SK-N-SH (cell line): ENCODE measurements at regions not wholly inside any gene's neighbourhood (a gene's known extent, or its start where the extent isn't known, plus 50 kb on each side); places are given as distances from the start of the nearest gene placed in this dataset.

Source experiments
- CTCF ChIA-PET: fragments of 300-600, 350-600 bp; formaldehyde crosslinking; extraction: SDS; loops from one replicate; lab custom pipeline; 2021; lab: Yijun Ruan, JAX
- POLR2A ChIA-PET: fragments of 350-600 bp; sonication (Branson Sonifier 250); formaldehyde crosslinking; extraction: SDS; loops from one replicate; lab custom pipeline; 2020; ENCODE audit warnings: antibody characterized with exemption, inconsistent platforms; lab: Yijun Ruan, JAX
- DNase-seq: peaks from one replicate; pipeline ENCODE4 v3.0.0; 2012
- H2AFZ ChIP-seq: fragments of 200-600 bp; sonication (generic); 2 replicates; pipeline ENCODE4 v1.8.1; 2016; ENCODE audit warnings: antibody characterized with exemption, mild to moderate bottlenecking, low read depth
- H3F3A ChIP-seq: fragments of 200-600 bp; sonication (generic); replicated peaks from 2 replicates; pipeline ENCODE3; 2016; ENCODE audit warnings: antibody characterized with exemption, mild to moderate bottlenecking; ENCODE audit not compliant: insufficient read depth
- H3K27ac ChIP-seq, 2 experiments: fragments of 200-500 bp in 1 of 2; fragments of 200-600 bp in 1 of 2; sonication (Bioruptor generic) in 1 of 2; sonication (generic), shearing (Covaris generic) in 1 of 2; 2 replicates each; pipeline versions ENCODE4 v1.5.1 to v1.6.1; 2014 to 2016; ENCODE audit warnings: low read depth in 2 of 2, inconsistent platforms in 1 of 2, low read length in 1 of 2, mild to moderate bottlenecking in 1 of 2, mixed read lengths in 1 of 2
- H3K27me3 ChIP-seq: fragments of 200-600 bp; sonication (generic), shearing (Covaris generic); 2 replicates; pipeline ENCODE4 v1.6.1; 2016; ENCODE audit warnings: mixed run types; ENCODE audit not compliant: insufficient read depth
- H3K36me3 ChIP-seq, 2 experiments: fragments of 200-500 bp in 1 of 2; fragments of 200-600 bp in 1 of 2; sonication (Bioruptor generic) in 1 of 2; sonication (generic) in 1 of 2; replicated peaks in 1 of 2; 2 replicates each; pipeline versions ENCODE3 to v1.5.1; 2014 to 2016; ENCODE audit warnings: low read length in 1 of 2, mild to moderate bottlenecking in 1 of 2; ENCODE audit not compliant: insufficient read depth in 2 of 2, control insufficient read depth in 1 of 2
- H3K4me1 ChIP-seq, 2 experiments: fragments of 200-500 bp in 1 of 2; fragments of 200-600 bp in 1 of 2; sonication (Bioruptor generic) in 1 of 2; sonication (generic), shearing (Covaris generic) in 1 of 2; 2 replicates each; pipeline versions ENCODE4 v1.5.1 to v1.6.1; 2014 to 2016; ENCODE audit warnings: low read depth in 1 of 2, low read length in 1 of 2, mixed run types in 1 of 2; ENCODE audit not compliant: insufficient read depth in 2 of 2, control insufficient read depth in 1 of 2
- H3K4me2 ChIP-seq: fragments of 200-600 bp; sonication (generic), shearing (Covaris generic); 2 replicates; pipeline ENCODE4 v1.6.1; 2017; ENCODE audit warnings: mixed run types
- H3K4me3 ChIP-seq, 2 experiments: fragments of 200-500 bp in 1 of 2; fragments of 200-600 bp in 1 of 2; sonication (Bioruptor generic) in 1 of 2; sonication (generic), shearing (Covaris generic) in 1 of 2; 2 replicates each; pipeline versions ENCODE4 v1.5.1 to v1.8.1; 2014 to 2016; ENCODE audit warnings: low read depth in 2 of 2, inconsistent platforms in 1 of 2, low read length in 1 of 2, mild to moderate bottlenecking in 1 of 2, mixed read lengths in 1 of 2, moderate library complexity in 1 of 2
- H3K79me2 ChIP-seq: fragments of 200-600 bp; sonication (generic); 2 replicates; pipeline ENCODE4 v1.8.1; 2017; ENCODE audit warnings: mild to moderate bottlenecking; ENCODE audit not compliant: insufficient read depth
- H3K9ac ChIP-seq: fragments of 200-600 bp; sonication (generic); 2 replicates; pipeline ENCODE4 v1.6.1; 2017; ENCODE audit warnings: mixed run types
- H3K9me2 ChIP-seq: fragments of 200-600 bp; sonication (generic); 2 replicates; pipeline ENCODE4 v1.6.1; 2017; ENCODE audit warnings: mixed run types
- H3K9me3 ChIP-seq: fragments of 200-600 bp; sonication (generic); 2 replicates; pipeline ENCODE4 v1.6.1; 2017; ENCODE audit warnings: mixed run types, mild to moderate bottlenecking, moderate library complexity
- H4K20me1 ChIP-seq: fragments of 200-600 bp; sonication (generic); 2 replicates; pipeline ENCODE4 v1.6.1; 2017; ENCODE audit warnings: mild to moderate bottlenecking, mixed run types; ENCODE audit not compliant: insufficient read depth
- CHD2 ChIP-seq: fragments of 150-350 bp; IDR thresholded peaks from 2 replicates; pipeline ENCODE4 v1.6.1; 2018; ENCODE audit warnings: low read length; ENCODE audit not compliant: partially characterized antibody
- ELF1 ChIP-seq: IDR thresholded peaks from 2 replicates; pipeline ENCODE4 v1.4.0; 2012
- EZH2phosphoT487 ChIP-seq: fragments of 200-600 bp; sonication (generic); IDR thresholded peaks from 2 replicates; pipeline ENCODE4 v1.6.1; 2017; ENCODE audit warnings: low read depth, mixed run types, mild to moderate bottlenecking, antibody characterized with exemption, moderate library complexity, borderline replicate concordance
- FOSL2 ChIP-seq: IDR thresholded peaks from 2 replicates; pipeline ENCODE4 v1.4.0; 2012; ENCODE audit warnings: low read depth, mild to moderate bottlenecking, moderate library complexity, borderline replicate concordance
- GABPA ChIP-seq: IDR thresholded peaks from 2 replicates; pipeline ENCODE4 v1.4.0; 2012; ENCODE audit warnings: low read depth, mild to moderate bottlenecking
- GATA2 ChIP-seq: sonication (generic); formaldehyde crosslinking; IDR thresholded peaks from 2 replicates; pipeline ENCODE4 v1.5.0; 2020; ENCODE audit warnings: mild to moderate bottlenecking, missing genetic modification reagents
- MEF2A ChIP-seq: IDR thresholded peaks from 2 replicates; pipeline ENCODE4 v1.4.0; 2012; ENCODE audit warnings: low read depth, borderline replicate concordance
- NFIC ChIP-seq: IDR thresholded peaks from 2 replicates; pipeline ENCODE4 v1.4.0; 2012; ENCODE audit warnings: borderline replicate concordance
- POLR2AphosphoS5 ChIP-seq: IDR thresholded peaks from 2 replicates; pipeline ENCODE4 v1.6.1; 2012; ENCODE audit warnings: low read depth, low read length
- RAD21 ChIP-seq: IDR thresholded peaks from 2 replicates; pipeline ENCODE4 v1.6.1; 2012; ENCODE audit warnings: mild to moderate bottlenecking, low read length
- RXRA ChIP-seq: IDR thresholded peaks from 2 replicates; pipeline ENCODE4 v1.4.0; 2012; ENCODE audit warnings: low read depth, mild to moderate bottlenecking, borderline replicate concordance
- TCF12 ChIP-seq: IDR thresholded peaks from 2 replicates; pipeline ENCODE4 v1.4.0; 2012
- WGBS: methylation state at CpG from one replicate; pipeline ENCODE4 v1.1.6; 2017; ENCODE audit warnings: low lambda C conversion rate; 5-methylcytosine and 5-hydroxymethylcytosine counted together
- TF ChIP-seq, protein P1 (sequence below): fragments of 200-600 bp; sonication (generic); IDR thresholded peaks from 2 replicates; pipeline ENCODE4 v1.6.1; 2017; ENCODE audit warnings: antibody characterized with exemption, mild to moderate bottlenecking, moderate library complexity
- TF ChIP-seq, protein P2 (sequence below): IDR thresholded peaks from 2 replicates; pipeline ENCODE4 v1.6.1; 2012; ENCODE audit warnings: mild to moderate bottlenecking, low read depth, low read length, moderate library complexity
- TF ChIP-seq, protein P3 (sequence below): IDR thresholded peaks from 2 replicates; pipeline ENCODE4 v1.4.0; 2012; ENCODE audit warnings: low read depth, borderline replicate concordance
- TF ChIP-seq, protein P4 (sequence below): IDR thresholded peaks from 2 replicates; pipeline ENCODE4; 2012
- TF ChIP-seq, protein P5 (sequence below): IDR thresholded peaks from 2 replicates; pipeline ENCODE4 v1.4.0; 2012; ENCODE audit warnings: low read depth

DNA sequence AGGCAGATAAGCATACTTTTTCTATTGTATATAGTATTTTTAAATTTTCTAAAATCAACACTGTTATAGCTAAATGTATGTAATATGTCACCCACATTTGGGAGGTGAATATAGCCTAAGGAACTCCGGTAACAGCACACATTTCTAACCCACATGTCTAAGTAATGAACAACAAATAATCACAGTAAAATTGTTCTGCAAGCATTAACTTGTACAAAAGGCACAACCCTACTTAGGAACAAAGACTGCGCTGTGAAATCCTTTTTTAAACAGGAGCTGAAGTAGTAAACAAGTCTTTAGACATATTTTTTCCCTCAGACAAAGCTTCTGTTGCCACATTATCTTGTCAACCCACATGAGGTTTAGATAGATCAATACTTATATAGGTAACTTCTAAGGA, 872.4 kb upstream of the SLC35B3 start:
- POLR2A ChIA-PET, result no interaction called here

DNA sequence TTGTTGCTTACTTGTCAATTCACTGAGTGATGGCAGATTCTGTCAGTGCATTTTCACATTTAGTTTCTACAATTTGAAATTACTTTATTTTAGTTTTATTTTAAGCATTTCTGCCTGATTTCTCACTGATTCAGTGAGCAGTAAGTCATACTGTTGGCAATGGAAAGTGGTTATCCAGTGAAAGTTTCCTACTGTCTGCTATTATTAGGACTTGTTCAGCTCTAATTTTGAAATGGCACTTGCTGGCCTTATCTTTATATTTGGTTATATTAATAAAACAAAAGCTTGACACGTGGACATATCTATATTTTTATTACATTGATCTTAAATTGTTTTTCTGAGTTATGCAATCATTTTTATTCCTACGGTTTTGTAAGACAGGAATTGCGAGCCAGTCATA, 871.8 kb upstream of the SLC35B3 start:
- POLR2A ChIA-PET, result no interaction called here
- no peaks in the 10 kb centered on the region for H3K27me3 ChIP-seq
- no peaks in the 10 kb centered on the region for H3K36me3 ChIP-seq
- H4K20me1 ChIP-seq, result no peaks in the 10 kb centered on the region
- no peaks in the 10 kb centered on the region for H3K79me2 ChIP-seq
- CTCF ChIA-PET, result no interaction called here
- 43% methylated on average over 3 of the region's 3 CpGs for WGBS
- no peak overlapping the region for H3K9ac ChIP-seq
- H3K4me3 ChIP-seq, result no peak overlapping the region
- H3K4me2 ChIP-seq, result no peak overlapping the region
- no peaks in the 10 kb centered on the region; the same call in 1 of the 2 replicates for H3K9me3 ChIP-seq
- H3K27ac ChIP-seq, result no peak overlapping the region
- H3F3A ChIP-seq, result no peaks in the 10 kb centered on the region
- no peak overlapping the region for H2AFZ ChIP-seq
- no peaks in the 10 kb centered on the region for H3K4me1 ChIP-seq
- peaks cover 3% of the 10 kb centered on the region; the same call in 1 of the 2 replicates for H3K9me2 ChIP-seq
- TF ChIP-seq GABPA (no peak), NFIC (no peak), GATA2 (CRISPR knock-in tag) (no peak), FOSL2 (no peak), EZH2phosphoT487 (no peak)
- TF ChIP-seq, protein P1, sequence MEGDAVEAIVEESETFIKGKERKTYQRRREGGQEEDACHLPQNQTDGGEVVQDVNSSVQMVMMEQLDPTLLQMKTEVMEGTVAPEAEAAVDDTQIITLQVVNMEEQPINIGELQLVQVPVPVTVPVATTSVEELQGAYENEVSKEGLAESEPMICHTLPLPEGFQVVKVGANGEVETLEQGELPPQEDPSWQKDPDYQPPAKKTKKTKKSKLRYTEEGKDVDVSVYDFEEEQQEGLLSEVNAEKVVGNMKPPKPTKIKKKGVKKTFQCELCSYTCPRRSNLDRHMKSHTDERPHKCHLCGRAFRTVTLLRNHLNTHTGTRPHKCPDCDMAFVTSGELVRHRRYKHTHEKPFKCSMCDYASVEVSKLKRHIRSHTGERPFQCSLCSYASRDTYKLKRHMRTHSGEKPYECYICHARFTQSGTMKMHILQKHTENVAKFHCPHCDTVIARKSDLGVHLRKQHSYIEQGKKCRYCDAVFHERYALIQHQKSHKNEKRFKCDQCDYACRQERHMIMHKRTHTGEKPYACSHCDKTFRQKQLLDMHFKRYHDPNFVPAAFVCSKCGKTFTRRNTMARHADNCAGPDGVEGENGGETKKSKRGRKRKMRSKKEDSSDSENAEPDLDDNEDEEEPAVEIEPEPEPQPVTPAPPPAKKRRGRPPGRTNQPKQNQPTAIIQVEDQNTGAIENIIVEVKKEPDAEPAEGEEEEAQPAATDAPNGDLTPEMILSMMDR, result no peak
- no peak for DNase-seq

More for the DNA sequence above, 872.4 kb upstream of the SLC35B3 start:
- no peaks in the 10 kb centered on the region; the same call in 1 of the 2 replicates for H3K9me3 ChIP-seq
- H4K20me1 ChIP-seq, result no peaks in the 10 kb centered on the region
- H3K9ac ChIP-seq, result no peak overlapping the region
- no peak for TF ChIP-seq TCF12
- TF ChIP-seq, protein P2, sequence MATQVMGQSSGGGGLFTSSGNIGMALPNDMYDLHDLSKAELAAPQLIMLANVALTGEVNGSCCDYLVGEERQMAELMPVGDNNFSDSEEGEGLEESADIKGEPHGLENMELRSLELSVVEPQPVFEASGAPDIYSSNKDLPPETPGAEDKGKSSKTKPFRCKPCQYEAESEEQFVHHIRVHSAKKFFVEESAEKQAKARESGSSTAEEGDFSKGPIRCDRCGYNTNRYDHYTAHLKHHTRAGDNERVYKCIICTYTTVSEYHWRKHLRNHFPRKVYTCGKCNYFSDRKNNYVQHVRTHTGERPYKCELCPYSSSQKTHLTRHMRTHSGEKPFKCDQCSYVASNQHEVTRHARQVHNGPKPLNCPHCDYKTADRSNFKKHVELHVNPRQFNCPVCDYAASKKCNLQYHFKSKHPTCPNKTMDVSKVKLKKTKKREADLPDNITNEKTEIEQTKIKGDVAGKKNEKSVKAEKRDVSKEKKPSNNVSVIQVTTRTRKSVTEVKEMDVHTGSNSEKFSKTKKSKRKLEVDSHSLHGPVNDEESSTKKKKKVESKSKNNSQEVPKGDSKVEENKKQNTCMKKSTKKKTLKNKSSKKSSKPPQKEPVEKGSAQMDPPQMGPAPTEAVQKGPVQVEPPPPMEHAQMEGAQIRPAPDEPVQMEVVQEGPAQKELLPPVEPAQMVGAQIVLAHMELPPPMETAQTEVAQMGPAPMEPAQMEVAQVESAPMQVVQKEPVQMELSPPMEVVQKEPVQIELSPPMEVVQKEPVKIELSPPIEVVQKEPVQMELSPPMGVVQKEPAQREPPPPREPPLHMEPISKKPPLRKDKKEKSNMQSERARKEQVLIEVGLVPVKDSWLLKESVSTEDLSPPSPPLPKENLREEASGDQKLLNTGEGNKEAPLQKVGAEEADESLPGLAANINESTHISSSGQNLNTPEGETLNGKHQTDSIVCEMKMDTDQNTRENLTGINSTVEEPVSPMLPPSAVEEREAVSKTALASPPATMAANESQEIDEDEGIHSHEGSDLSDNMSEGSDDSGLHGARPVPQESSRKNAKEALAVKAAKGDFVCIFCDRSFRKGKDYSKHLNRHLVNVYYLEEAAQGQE, result no peak
- TF ChIP-seq POLR2AphosphoS5, result no peak
- no peak for TF ChIP-seq MEF2A
- TF ChIP-seq RXRA, result no peak
- no peak for TF ChIP-seq GATA2 (CRISPR knock-in tag)
- TF ChIP-seq CHD2, result no peak
- no peak for TF ChIP-seq RAD21
- TF ChIP-seq, protein P3, sequence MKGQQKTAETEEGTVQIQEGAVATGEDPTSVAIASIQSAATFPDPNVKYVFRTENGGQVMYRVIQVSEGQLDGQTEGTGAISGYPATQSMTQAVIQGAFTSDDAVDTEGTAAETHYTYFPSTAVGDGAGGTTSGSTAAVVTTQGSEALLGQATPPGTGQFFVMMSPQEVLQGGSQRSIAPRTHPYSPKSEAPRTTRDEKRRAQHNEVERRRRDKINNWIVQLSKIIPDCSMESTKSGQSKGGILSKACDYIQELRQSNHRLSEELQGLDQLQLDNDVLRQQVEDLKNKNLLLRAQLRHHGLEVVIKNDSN, result no peak
- no peak for TF ChIP-seq EZH2phosphoT487
- TF ChIP-seq, protein P4, sequence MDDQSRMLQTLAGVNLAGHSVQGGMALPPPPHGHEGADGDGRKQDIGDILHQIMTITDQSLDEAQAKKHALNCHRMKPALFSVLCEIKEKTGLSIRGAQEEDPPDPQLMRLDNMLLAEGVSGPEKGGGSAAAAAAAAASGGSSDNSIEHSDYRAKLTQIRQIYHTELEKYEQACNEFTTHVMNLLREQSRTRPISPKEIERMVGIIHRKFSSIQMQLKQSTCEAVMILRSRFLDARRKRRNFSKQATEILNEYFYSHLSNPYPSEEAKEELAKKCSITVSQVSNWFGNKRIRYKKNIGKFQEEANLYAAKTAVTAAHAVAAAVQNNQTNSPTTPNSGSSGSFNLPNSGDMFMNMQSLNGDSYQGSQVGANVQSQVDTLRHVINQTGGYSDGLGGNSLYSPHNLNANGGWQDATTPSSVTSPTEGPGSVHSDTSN, result no peak
- TF ChIP-seq, protein P5, sequence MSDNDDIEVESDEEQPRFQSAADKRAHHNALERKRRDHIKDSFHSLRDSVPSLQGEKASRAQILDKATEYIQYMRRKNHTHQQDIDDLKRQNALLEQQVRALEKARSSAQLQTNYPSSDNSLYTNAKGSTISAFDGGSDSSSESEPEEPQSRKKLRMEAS, result no peak
- no peak for TF ChIP-seq ELF1
- H3K9me2 ChIP-seq, result peaks cover 3% of the 10 kb centered on the region; the same call in 1 of the 2 replicates
- no peaks in the 10 kb centered on the region for H3K36me3 ChIP-seq
- no peak overlapping the region for H3K4me2 ChIP-seq
- no peaks in the 10 kb centered on the region for H3K79me2 ChIP-seq
- no peak overlapping the region for H3K27ac ChIP-seq
- no peaks in the 10 kb centered on the region for H3K4me1 ChIP-seq
- no peaks in the 10 kb centered on the region for H3K27me3 ChIP-seq
- WGBS, result 11% methylated on average over 2 of the region's 2 CpGs
- no peak overlapping the region for H2AFZ ChIP-seq
- no peak overlapping the region for H3K4me3 ChIP-seq
- CTCF ChIA-PET, result no interaction called here
- no peak for DNase-seq
- H3F3A ChIP-seq, result no peaks in the 10 kb centered on the region
